ENCODE measurements at regions not wholly inside any gene's neighbourhood (a gene's known extent, or its start where the extent isn't known, plus 50 kb on each side); places are given as distances from the start of the nearest gene placed in this dataset.

- TF ChIP-seq CTCF (IDR thresholded peaks at IDR 0.05): no peak
- TF ChIP-seq POLR2AphosphoS5 (IDR thresholded peaks at IDR 0.05; ENCODE audit: insufficient read depth in 1 of 2, low read depth in 1 of 2): no peak
These were observed 581.5 kb upstream of the RBFOX1 start for GRCh38 chr16:6751191-6751590.

Data from vagina (tissue), 2 donors.